ENCODE measurements at regions not wholly inside any gene's neighbourhood (a gene's known extent, or its start where the extent isn't known, plus 50 kb on each side); places are given as distances from the start of the nearest gene placed in this dataset.

- TF ChIP-seq FOXP2 (optimal IDR thresholded peaks at IDR 0.05; ENCODE audit: borderline replicate concordance, extremely low read depth, extremely low read length, insufficient read depth) = no peak
- no peak for TF ChIP-seq POLR2AphosphoS5 (IDR thresholded peaks at IDR 0.05; ENCODE audit: low read depth, low read length)
- no peak for TF ChIP-seq TAF1 (IDR thresholded peaks at IDR 0.05; ENCODE audit: borderline replicate concordance, insufficient read depth, low read length)
- TF ChIP-seq, protein P1, sequence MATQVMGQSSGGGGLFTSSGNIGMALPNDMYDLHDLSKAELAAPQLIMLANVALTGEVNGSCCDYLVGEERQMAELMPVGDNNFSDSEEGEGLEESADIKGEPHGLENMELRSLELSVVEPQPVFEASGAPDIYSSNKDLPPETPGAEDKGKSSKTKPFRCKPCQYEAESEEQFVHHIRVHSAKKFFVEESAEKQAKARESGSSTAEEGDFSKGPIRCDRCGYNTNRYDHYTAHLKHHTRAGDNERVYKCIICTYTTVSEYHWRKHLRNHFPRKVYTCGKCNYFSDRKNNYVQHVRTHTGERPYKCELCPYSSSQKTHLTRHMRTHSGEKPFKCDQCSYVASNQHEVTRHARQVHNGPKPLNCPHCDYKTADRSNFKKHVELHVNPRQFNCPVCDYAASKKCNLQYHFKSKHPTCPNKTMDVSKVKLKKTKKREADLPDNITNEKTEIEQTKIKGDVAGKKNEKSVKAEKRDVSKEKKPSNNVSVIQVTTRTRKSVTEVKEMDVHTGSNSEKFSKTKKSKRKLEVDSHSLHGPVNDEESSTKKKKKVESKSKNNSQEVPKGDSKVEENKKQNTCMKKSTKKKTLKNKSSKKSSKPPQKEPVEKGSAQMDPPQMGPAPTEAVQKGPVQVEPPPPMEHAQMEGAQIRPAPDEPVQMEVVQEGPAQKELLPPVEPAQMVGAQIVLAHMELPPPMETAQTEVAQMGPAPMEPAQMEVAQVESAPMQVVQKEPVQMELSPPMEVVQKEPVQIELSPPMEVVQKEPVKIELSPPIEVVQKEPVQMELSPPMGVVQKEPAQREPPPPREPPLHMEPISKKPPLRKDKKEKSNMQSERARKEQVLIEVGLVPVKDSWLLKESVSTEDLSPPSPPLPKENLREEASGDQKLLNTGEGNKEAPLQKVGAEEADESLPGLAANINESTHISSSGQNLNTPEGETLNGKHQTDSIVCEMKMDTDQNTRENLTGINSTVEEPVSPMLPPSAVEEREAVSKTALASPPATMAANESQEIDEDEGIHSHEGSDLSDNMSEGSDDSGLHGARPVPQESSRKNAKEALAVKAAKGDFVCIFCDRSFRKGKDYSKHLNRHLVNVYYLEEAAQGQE (IDR thresholded peaks at IDR 0.05; ENCODE audit: insufficient read depth in 1 of 2, low read depth in 2 of 2, low read length in 2 of 2) = no peak
- TF ChIP-seq SIN3A (IDR thresholded peaks at IDR 0.05; ENCODE audit: borderline replicate concordance, insufficient read depth, low read length) = no peak
Measured at GRCh38 chr15:95405447-95405846, 925.1 kb upstream of the NR2F2 start.

DNA sequence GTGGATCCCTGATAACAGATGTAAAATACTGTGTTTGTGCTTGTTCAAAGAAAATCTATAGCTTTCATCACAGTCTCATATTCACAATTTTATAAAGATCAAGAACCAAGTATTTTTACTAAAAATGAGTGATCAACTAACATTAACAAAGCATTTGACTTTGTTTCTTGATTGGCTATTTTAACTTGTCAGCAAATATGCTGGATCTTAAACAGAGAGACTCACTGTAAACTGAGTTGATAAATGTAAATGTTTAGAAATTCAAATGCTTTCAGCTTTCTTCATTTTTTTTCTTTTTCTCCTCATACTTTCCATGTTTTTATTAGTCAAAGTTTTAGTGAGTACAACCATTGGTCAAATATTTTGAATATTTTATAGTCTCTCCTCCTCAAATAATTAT is 923.0 kb upstream of the NR2F2 start:
- TF ChIP-seq FOXP2 (optimal IDR thresholded peaks at IDR 0.05; ENCODE audit: borderline replicate concordance, extremely low read depth, extremely low read length, insufficient read depth) = no peak
- no peak for TF ChIP-seq TAF1 (IDR thresholded peaks at IDR 0.05; ENCODE audit: borderline replicate concordance, insufficient read depth, low read length)
- no peak for TF ChIP-seq SIN3A (IDR thresholded peaks at IDR 0.05; ENCODE audit: borderline replicate concordance, insufficient read depth, low read length)
- TF ChIP-seq, protein P1 (IDR thresholded peaks at IDR 0.05; ENCODE audit: insufficient read depth in 1 of 2, low read depth in 2 of 2, low read length in 2 of 2) = no peak
- TF ChIP-seq POLR2AphosphoS5 (IDR thresholded peaks at IDR 0.05; ENCODE audit: low read depth, low read length) = no peak

GRCh38 chr15:95409211-95409610 is 921.3 kb upstream of the NR2F2 start:
- TF ChIP-seq FOXP2 (optimal IDR thresholded peaks at IDR 0.05; ENCODE audit: borderline replicate concordance, extremely low read depth, extremely low read length, insufficient read depth) (no peak), SIN3A (IDR thresholded peaks at IDR 0.05; ENCODE audit: borderline replicate concordance, insufficient read depth, low read length) (no peak), POLR2AphosphoS5 (IDR thresholded peaks at IDR 0.05; ENCODE audit: low read depth, low read length) (no peak), TAF1 (IDR thresholded peaks at IDR 0.05; ENCODE audit: borderline replicate concordance, insufficient read depth, low read length) (no peak)
- TF ChIP-seq, protein P1 (IDR thresholded peaks at IDR 0.05; ENCODE audit: insufficient read depth in 1 of 2, low read depth in 2 of 2, low read length in 2 of 2) = no peak

- TF ChIP-seq FOXP2 (optimal IDR thresholded peaks at IDR 0.05; ENCODE audit: borderline replicate concordance, extremely low read depth, extremely low read length, insufficient read depth) = peak; percentile 41
- TF ChIP-seq POLR2AphosphoS5 (IDR thresholded peaks at IDR 0.05; ENCODE audit: low read depth, low read length) = no peak
Measured at GRCh38 chr15:95409626-95410310, 920.7 kb upstream of the NR2F2 start.

GRCh38 chr15:95410757-95411156 is 919.7 kb upstream of the NR2F2 start:
- TF ChIP-seq POLR2AphosphoS5 (IDR thresholded peaks at IDR 0.05; ENCODE audit: low read depth, low read length) (no peak), TAF1 (IDR thresholded peaks at IDR 0.05; ENCODE audit: borderline replicate concordance, insufficient read depth, low read length) (no peak), SIN3A (IDR thresholded peaks at IDR 0.05; ENCODE audit: borderline replicate concordance, insufficient read depth, low read length) (no peak), FOXP2 (optimal IDR thresholded peaks at IDR 0.05; ENCODE audit: borderline replicate concordance, extremely low read depth, extremely low read length, insufficient read depth) (no peak)
- TF ChIP-seq, protein P1 (IDR thresholded peaks at IDR 0.05; ENCODE audit: insufficient read depth in 1 of 2, low read depth in 2 of 2, low read length in 2 of 2) = no peak

All from PFSK-1 (cell line).